ENCODE measurements at regions not wholly inside any gene's neighbourhood (a gene's known extent, or its start where the extent isn't known, plus 50 kb on each side); places are given as distances from the start of the nearest gene placed in this dataset.

GRCh38 chr17:77636835-77637817 lies 321.4 kb upstream of the TNRC6C start:
- no peak for TF ChIP-seq POLR2A (IDR thresholded peaks at IDR 0.05; ENCODE audit: low read depth, low read length)
- TF ChIP-seq TAF1 (IDR thresholded peaks at IDR 0.05; ENCODE audit: low read depth, low read length): no peak
